ENCODE measurements at regions not wholly inside any gene's neighbourhood (a gene's known extent, or its start where the extent isn't known, plus 50 kb on each side); places are given as distances from the start of the nearest gene placed in this dataset.

DNA sequence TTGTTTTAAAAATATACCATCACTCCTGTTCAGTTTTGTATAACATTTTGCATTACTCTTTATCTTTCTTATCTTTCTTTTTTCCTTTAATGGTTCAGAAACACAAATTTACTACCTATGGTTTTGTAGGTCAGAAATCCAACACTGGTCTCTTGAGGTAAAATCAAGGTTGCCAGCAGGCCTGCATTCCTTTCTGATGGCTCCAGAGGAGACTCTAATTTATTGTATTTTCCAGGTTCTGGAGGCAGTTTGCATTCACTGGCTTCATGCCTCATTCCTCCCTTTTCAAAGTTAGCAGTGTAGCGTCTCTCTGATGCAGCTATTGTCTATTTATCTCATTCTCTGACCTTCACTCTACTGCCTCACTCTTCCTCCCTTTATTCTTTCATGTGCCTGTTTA lies 767.4 kb downstream of the SLITRK6 start:
- no peak for DNase-seq

- no peak for DNase-seq
These were observed 771.2 kb downstream of the SLITRK6 start for GRCh38 chr13:85028035-85028434.

GRCh38 chr13:85019121-85019520 lies 780.1 kb downstream of the SLITRK6 start:
- no peak for DNase-seq

DNA sequence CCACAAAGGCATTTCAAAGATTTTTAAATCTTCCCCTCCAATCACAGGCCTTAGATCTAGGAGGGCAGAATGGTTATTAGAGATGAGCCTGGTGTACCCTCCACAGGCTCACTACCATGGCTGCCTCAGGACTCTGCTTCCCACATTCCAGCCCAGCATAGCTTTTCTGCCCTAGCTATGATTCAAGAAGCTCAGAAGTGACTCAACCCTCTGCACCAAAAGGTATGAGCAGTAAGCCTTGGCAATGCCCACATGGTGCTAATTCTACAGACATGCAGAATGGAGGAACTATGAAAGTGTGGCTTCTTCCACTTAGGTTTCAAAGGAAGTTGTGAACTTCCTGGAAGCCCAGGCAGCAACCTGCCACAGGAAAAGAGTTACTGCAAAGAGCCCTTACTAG lies 786.2 kb downstream of the SLITRK6 start:
- no peak for DNase-seq

GRCh38 chr13:85009447-85009846 lies 789.8 kb downstream of the SLITRK6 start:
- DNase-seq, result no peak

DNA sequence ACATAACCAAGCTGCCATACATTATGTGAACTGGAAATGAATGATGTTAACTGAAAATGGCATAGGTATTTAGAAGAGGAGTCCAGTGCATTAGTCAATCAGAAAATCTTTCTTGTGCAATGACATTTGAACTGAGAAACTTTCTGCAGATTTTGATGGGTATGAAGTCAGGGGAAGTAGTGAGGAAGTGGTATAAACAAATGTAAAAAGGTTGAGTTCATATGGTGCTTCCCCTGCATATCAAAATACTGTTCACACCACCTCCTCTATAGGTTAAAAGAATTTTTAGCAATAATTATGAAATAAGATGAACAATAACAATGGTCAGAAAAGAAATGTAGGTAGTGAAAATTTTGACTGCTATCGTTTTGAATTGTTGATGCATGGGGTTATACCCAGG lies 800.0 kb downstream of the SLITRK6 start:
- DNase-seq, result no peak

- no peak for DNase-seq
These were observed 800.5 kb downstream of the SLITRK6 start for GRCh38 chr13:84998681-84999080.

DNA sequence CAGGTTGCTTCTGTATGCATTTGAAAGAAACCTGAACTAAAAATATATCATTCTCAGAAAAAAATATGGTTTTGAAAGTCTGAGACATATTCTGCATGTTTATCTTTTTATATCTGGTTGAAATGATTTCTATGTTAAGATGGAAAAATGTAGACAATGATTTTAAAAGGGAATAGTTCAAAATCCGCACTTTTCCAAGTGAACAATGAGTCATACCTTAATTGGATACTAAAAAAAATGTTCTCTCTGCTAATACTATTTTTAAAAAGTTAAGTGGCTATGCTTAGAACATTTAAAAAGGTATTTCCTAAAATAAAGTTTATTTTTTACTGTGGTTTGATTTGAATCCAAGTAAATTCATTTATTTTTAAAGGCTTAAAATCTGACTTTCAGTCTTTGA lies 801.4 kb downstream of the SLITRK6 start:
- DNase-seq, result no peak

DNA sequence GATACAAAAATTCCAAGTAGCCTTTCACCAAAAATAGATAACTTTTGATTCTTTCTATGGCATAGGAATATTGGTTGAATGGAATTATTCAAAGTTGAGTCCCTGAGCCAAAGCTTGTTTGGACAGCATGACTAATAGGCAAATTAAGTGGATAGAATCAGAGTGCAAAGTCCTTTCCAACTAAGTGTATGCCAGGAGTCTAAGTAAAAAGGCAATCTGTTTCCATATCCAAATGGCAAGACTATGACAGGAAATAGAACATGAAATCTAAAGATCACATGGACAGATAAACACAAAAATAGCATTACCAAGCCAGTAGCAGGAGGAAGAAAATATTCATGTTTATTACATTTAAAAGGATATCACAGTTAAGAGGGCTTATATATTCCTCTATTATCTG lies 804.6 kb downstream of the SLITRK6 start:
- DNase-seq, result no peak

- no peak for DNase-seq
These were observed 813.4 kb downstream of the SLITRK6 start for GRCh38 chr13:84985860-84986259.

DNA sequence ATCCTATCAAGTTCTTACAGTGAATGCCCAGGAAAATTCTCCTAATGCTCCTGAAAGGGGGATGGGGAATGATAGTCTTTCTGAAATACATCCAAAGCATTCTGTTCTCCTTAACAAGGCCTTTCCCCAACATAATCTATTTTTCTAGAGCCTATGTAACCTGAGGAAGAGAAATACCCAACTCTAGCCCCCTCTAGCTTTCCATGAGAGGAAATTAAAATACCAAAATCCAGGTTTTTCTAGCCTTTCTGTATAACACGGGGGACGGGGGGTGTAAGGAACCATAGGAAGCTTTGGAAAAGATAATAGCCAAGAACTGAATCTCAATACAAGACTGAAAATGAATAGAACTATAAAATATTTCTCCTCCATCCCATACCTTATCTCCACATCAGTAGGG lies 815.9 kb downstream of the SLITRK6 start:
- DNase-seq, result no peak

DNA sequence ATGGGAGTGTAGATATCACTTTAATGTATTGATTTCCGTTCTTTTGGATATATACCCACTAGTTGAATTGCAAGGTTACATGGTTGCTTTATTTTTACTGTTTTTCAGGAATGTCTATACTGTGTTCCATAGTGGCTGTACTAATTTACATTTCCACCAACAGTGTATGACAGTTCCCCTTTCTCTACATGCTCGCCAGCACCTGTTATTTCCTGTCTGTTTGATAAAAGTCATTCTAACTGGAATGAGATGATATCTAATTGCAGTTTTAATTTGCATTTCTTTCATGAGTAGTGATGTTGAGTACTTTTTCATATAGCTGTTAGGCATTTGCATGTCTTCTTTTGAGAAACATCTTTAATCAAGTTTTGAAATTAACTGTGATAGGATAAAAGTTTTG lies 818.6 kb downstream of the SLITRK6 start:
- DNase-seq, result no peak

DNA sequence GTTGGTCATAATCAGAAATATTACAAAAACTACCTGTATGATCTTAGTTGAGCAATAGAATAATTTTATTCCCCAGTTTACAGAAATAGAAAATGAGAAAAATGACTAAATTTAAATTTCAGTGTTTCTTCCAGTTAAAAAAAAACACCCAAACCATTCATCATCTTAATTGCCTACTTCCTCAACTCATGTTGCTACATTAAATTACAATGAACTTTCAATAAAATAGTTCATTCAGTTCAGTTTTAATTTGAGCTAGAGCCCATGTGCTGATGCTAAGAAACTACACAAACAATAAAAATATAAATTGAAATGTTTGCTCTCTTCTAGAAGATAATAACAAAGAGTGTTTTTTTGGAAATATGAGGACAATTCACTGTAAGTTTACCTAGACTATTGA lies 820.4 kb downstream of the SLITRK6 start:
- DNase-seq, result no peak

DNA sequence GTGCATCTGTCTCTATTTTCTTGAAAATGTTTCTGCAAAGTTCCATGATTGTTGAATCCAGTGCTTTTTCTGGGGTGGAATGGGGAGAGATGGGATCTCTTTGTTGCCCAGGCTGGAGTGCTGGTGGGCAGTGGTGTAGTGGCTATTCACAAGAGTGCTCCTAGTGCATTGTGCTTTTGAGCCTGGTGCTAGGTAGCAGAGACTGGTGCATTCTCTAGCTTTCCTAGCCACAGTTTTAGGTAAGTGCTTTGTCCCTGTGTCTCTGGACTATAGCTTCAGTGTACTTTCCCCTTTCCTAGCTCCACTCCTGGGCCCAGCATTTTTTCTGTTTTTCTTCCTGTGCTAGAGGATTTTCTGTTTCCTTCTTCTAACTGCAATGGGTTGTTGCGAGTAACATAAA lies 825.6 kb downstream of the SLITRK6 start:
- DNase-seq, result no peak

GRCh38 chr13:84972907-84973306 lies 826.3 kb downstream of the SLITRK6 start:
- no peak for DNase-seq

- DNase-seq, result no peak
These were observed 836.4 kb downstream of the SLITRK6 start for GRCh38 chr13:84962849-84963248.

DNA sequence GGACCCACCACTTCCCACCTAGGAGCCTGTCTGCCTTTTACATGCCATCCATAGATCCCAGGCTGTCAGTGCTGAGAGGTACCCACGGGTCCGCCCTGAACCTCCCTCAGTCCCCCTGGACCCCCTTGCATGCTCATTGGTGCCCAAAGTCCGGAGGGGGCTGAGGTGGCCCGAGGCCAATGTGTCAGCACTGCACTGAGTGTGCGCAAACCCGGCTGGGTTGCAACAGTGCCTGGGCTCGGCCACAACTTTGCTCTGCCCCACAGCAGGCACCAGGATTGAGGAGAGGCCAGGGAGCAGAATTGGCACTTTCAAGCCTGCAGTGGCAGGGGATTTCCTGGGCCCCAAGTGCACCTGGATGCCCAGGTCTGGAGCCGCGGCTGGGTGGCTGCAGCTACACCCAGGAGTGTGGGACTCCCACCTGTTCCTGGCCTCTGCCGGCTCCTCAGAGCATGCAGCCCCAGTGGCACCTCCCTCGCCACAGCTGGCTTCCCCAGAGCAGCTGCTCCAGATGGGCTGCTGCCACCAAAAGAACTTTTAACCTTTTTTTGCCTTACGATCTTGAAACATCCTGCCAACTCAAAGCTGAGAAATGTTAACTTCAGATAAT lies 837.0 kb downstream of the SLITRK6 start:
- DNase-seq, result no peak

DNA sequence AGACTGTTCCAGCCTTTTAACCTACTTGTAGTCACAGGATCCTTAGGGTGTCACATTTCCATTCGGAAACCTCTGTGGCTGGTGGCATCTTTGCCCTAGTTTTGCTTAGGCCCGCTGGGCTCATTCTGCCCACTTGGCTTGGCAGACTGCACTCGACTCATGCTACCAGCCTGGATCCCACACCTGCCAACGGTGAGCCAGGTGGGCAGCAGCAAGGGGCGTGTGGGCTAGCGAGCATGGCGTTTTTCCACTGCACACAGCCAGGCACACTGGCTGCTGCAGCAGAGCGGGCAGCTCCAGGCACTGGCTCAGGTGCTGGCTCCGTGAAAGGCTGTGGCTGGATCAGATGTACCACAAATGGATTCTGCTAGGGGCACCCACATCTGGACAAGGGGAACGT lies 838.2 kb downstream of the SLITRK6 start:
- DNase-seq, result no peak

- DNase-seq, result no peak
These were observed 839.4 kb downstream of the SLITRK6 start for GRCh38 chr13:84959818-84960217.

GRCh38 chr13:84954636-84955035 lies 844.6 kb downstream of the SLITRK6 start:
- DNase-seq, result no peak

- DNase-seq, result no peak
These were observed 848.1 kb downstream of the SLITRK6 start for GRCh38 chr13:84951128-84951527.

DNA sequence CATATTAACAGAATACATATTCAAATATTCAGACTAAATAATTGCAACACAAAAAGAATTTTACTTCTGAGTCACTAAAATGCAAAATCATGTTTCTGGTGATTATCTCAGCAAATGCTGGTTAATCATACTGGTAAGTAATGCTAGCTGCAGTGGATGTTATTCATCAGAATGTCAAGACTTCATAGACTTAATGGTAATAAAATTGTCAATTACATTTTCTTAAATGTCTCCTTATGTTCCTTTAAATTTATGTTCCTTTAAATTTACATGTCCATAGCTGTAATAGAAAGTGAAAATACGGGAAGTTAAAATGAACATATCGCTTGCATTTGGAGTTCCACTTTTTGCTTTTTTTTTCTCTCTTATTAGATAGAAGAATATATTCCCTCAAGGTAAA lies 853.0 kb downstream of the SLITRK6 start:
- no peak for DNase-seq

DNA sequence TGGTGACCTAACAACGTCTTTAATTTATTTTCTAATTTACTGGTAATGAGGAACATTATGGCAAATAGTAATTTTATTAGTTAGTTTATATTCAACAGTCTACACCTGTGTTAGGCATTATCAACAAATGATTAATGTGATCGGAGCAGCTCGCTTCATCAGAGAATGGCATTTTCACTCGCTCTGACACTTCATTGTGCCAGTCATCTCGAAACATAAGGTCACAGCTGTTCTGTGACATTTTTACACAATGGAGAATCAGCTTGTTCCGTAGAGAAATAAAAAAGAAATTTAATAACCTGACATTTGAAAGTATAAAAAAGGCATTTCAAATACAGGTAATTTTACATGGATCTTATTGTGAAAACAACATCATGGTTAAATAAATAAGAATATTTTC lies 858.4 kb downstream of the SLITRK6 start:
- DNase-seq, result peak; percentile 46

DNA sequence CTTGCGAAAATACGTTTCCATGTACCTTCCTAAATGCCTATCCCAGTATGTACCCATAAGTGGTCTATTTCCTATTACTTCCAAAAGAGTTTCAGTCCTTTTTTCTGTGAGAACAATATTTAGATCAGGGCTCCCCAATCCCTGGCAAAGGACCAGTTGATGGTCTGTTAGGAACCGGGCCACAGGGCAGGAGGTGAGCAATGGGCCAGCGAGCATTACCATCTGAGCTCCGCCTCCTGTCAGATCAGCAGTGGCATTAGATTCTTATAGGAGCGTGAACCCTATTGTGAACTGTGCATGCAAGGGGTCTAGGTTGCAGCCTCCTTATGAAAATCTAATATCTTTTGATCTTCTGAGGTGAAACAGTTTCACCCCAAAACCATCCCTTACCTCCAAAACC lies 859.1 kb downstream of the SLITRK6 start:
- no peak for DNase-seq

- no peak for DNase-seq
These were observed 864.3 kb downstream of the SLITRK6 start for GRCh38 chr13:84934911-84935310.

DNA sequence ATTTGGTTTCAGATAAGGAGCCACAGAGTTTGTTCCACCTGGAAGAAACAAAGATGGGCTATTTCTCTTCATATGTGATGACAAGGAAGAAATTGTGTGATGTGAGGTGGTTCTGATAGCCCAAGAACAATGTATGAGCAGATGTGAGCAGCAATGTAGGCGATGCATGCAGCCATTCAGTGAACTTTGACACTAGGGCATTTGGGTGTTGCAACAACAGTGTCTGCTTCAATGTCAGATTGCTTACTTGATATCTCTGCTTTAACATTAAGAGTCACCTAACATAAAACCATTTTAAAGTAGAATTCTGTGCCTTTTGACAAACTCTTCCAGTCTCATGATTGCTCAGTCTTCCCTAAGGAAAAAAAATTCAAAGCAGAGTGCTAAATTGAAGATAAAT lies 865.4 kb downstream of the SLITRK6 start:
- DNase-seq, result no peak
